HepG2 (cell line): ENCODE measurements at regions not wholly inside any gene's neighbourhood (a gene's known extent, or its start where the extent isn't known, plus 50 kb on each side); places are given as distances from the start of the nearest gene placed in this dataset.

Experiments used
- ARID2 ChIP-seq: sonication (generic); formaldehyde crosslinking; IDR thresholded peaks from 2 replicates; pipeline ENCODE4 v1.8.1; 2022; ENCODE audit warnings: mild to moderate bottlenecking, missing genetic modification reagents, borderline replicate concordance
- ARID3A ChIP-seq: IDR thresholded peaks from 2 replicates; pipeline ENCODE4 v1.6.1; 2012; ENCODE audit warnings: low read depth, low read length, improper control_type of control experiment
- BRD4 ChIP-seq: sonication (generic); formaldehyde crosslinking; IDR thresholded peaks from 2 replicates; pipeline ENCODE4 v1.4.0; 2020; ENCODE audit warnings: missing genetic modification reagents
- CEBPB ChIP-seq: IDR thresholded peaks from 2 replicates; pipeline ENCODE4 v1.6.1; 2011; ENCODE audit warnings: low read depth, low read length, improper control_type of control experiment, borderline replicate concordance
- FOSL2 ChIP-seq: sonication (generic); formaldehyde crosslinking; IDR thresholded peaks from 2 replicates; pipeline ENCODE4 v1.4.0; 2020; ENCODE audit warnings: missing genetic modification reagents
- FOXO1 ChIP-seq: sonication (generic); formaldehyde crosslinking; IDR thresholded peaks from 2 replicates; pipeline ENCODE4 v1.4.0; 2020; ENCODE audit warnings: missing genetic modification reagents
- GABPB1 ChIP-seq: IDR thresholded peaks from 2 replicates; pipeline ENCODE4 v1.6.1; 2016; ENCODE audit warnings: mild to moderate bottlenecking, missing genetic modification reagents, moderate library complexity, missing compliant biosample characterization
- HDAC2 ChIP-seq: sonication (generic); formaldehyde crosslinking; IDR thresholded peaks from 2 replicates; pipeline ENCODE4 v1.4.0; 2020; ENCODE audit warnings: missing genetic modification reagents
- KDM5A ChIP-seq: fragments of 200-600 bp; sonication (generic); IDR thresholded peaks from 2 replicates; pipeline ENCODE4 v1.7.0; 2018; ENCODE audit warnings: antibody characterized with exemption, mild to moderate bottlenecking, low read length, borderline replicate concordance
- KLF15 ChIP-seq: sonication (generic); formaldehyde crosslinking; IDR thresholded peaks from 2 replicates; pipeline ENCODE4 v1.8.1; 2023; ENCODE audit warnings: borderline replicate concordance, mild to moderate bottlenecking, inconsistent platforms, missing genetic modification reagents, mixed read lengths
- NR2C2 ChIP-seq: sonication (generic); formaldehyde crosslinking; IDR thresholded peaks from 2 replicates; pipeline ENCODE4 v1.4.0; 2020; ENCODE audit warnings: missing genetic modification reagents, mild to moderate bottlenecking, moderate library complexity, borderline replicate concordance
- RARA ChIP-seq: IDR thresholded peaks from 2 replicates; pipeline ENCODE4 v1.6.1; 2016; ENCODE audit warnings: missing genetic modification reagents, missing compliant biosample characterization
- RXRB ChIP-seq: IDR thresholded peaks from 2 replicates; pipeline ENCODE4 v1.6.1; 2016; ENCODE audit warnings: borderline replicate concordance, missing genetic modification reagents, missing compliant biosample characterization
- SOX5 ChIP-seq: IDR thresholded peaks from 2 replicates; pipeline ENCODE4 v1.6.1; 2016; ENCODE audit warnings: borderline replicate concordance
- SOX6 ChIP-seq, 2 experiments: fragments of 450-650 bp in 1 of 2; sonication (generic) in 1 of 2; formaldehyde crosslinking in 1 of 2; IDR thresholded peaks; 2 replicates each; pipeline versions ENCODE4 v1.4.0 to v1.6.1; 2017 to 2020; ENCODE audit warnings: antibody characterized with exemption in 1 of 2, mild to moderate bottlenecking in 1 of 2, missing genetic modification reagents in 1 of 2
- ZNF142 ChIP-seq: sonication (generic); formaldehyde crosslinking; IDR thresholded peaks from 2 replicates; pipeline ENCODE4 v1.4.0; 2020; ENCODE audit warnings: missing genetic modification reagents
- ZNF276 ChIP-seq: sonication (generic); formaldehyde crosslinking; IDR thresholded peaks from 2 replicates; pipeline ENCODE4 v1.4.0; 2020; ENCODE audit warnings: mild to moderate bottlenecking, low read depth, missing genetic modification reagents
- ZNF331 ChIP-seq: sonication (generic); formaldehyde crosslinking; IDR thresholded peaks from 2 replicates; pipeline ENCODE4 v1.4.0; 2020; ENCODE audit warnings: missing genetic modification reagents
- ZNF674 ChIP-seq: sonication (generic); formaldehyde crosslinking; IDR thresholded peaks from 2 replicates; pipeline ENCODE4 v1.5.0; 2020; ENCODE audit warnings: low read depth, mild to moderate bottlenecking, missing genetic modification reagents
- ZNF703 ChIP-seq: sonication (generic); formaldehyde crosslinking; IDR thresholded peaks from 2 replicates; pipeline ENCODE4 v1.5.1; 2020; ENCODE audit warnings: missing genetic modification reagents, mild to moderate bottlenecking, moderate library complexity, borderline replicate concordance

GRCh38 chr10:24027107-24027506 lies 181.8 kb upstream of the KIAA1217 start (continued):
- no peak for TF ChIP-seq HDAC2 (CRISPR knock-in tag)
- TF ChIP-seq ARID2 (CRISPR knock-in tag) = no peak
- TF ChIP-seq GABPB1 (CRISPR knock-in tag) = peak; percentile 74; the same call in 1 of the 2 replicates
- TF ChIP-seq SOX6 (IDR thresholded peaks at IDR 0.05) = no peak
- TF ChIP-seq SOX6 (CRISPR knock-in tag; IDR thresholded peaks at IDR 0.05) = peak; percentile 72
- TF ChIP-seq CEBPB = peak; percentile 98
- TF ChIP-seq BRD4 (CRISPR knock-in tag) = no peak
- peak; percentile 57 for TF ChIP-seq RARA (CRISPR knock-in tag)
- no peak for TF ChIP-seq ZNF331
- no peak for TF ChIP-seq ZNF703 (CRISPR knock-in tag)
- TF ChIP-seq FOXO1 (CRISPR knock-in tag) = no peak
- TF ChIP-seq ZNF276 = no peak
- TF ChIP-seq KDM5A = no peak
- TF ChIP-seq NR2C2 (CRISPR knock-in tag) = peak; percentile 95
- peak; percentile 48; the same call in 1 of the 2 replicates for TF ChIP-seq ARID3A
- TF ChIP-seq SOX5 (CRISPR knock-in tag) = peak; percentile 82
- 0 out of 2 replicates have a peak, but pooled peaks have one; percentile 21 for TF ChIP-seq RXRB (CRISPR knock-in tag)
- TF ChIP-seq ZNF674 (CRISPR knock-in tag) = no peak
- TF ChIP-seq KLF15 (CRISPR knock-in tag) = no peak
- TF ChIP-seq FOSL2 = no peak
- no peak for TF ChIP-seq ZNF142 (CRISPR knock-in tag)
- TF ChIP-seq, all 625 proteins: peak for 15
